ENCODE measurements at regions not wholly inside any gene's neighbourhood (a gene's known extent, or its start where the extent isn't known, plus 50 kb on each side); places are given as distances from the start of the nearest gene placed in this dataset.

DNA sequence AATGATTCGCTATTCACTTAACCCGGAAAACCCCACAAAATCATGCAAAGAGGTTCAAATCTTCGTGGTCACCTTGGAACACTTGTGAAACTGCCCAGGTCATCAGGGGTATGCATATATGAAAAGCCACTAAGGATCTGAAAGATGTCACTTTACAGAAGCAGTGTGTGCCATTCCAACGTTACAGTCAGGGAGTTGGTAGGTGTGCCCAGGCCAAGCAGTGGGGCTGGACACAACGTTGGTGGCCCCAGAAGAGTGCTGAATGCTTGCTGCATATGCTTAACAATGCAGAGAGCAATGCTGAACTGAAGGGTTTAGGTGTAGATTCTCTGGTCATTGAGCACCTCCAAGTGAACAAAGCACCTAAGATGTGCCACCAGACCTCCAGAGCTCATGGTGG is 51.1 kb upstream of the EIF5 start:
- ATAC-seq (no peak), DNase-seq (no peak)
- Histone ChIP-seq H3K4me3 (no peak overlapping the region), H3K27me3 (peaks cover 0 to 92% (median 56%) of the 10 kb centered on the region in 7 donors), H3K4me1 (peaks cover 0 to 19% (median 10%) of the 10 kb centered on the region in 9 donors), H3K27ac (no peak overlapping the region), H3K36me3 (no peaks in the 10 kb centered on the region), H3K9me3 (no peaks in the 10 kb centered on the region)
- TF ChIP-seq, protein P1, sequence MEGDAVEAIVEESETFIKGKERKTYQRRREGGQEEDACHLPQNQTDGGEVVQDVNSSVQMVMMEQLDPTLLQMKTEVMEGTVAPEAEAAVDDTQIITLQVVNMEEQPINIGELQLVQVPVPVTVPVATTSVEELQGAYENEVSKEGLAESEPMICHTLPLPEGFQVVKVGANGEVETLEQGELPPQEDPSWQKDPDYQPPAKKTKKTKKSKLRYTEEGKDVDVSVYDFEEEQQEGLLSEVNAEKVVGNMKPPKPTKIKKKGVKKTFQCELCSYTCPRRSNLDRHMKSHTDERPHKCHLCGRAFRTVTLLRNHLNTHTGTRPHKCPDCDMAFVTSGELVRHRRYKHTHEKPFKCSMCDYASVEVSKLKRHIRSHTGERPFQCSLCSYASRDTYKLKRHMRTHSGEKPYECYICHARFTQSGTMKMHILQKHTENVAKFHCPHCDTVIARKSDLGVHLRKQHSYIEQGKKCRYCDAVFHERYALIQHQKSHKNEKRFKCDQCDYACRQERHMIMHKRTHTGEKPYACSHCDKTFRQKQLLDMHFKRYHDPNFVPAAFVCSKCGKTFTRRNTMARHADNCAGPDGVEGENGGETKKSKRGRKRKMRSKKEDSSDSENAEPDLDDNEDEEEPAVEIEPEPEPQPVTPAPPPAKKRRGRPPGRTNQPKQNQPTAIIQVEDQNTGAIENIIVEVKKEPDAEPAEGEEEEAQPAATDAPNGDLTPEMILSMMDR (IDR thresholded peaks at IDR 0.05), result no peak
- intact Hi-C loops (cut with DNase I), result loop anchor here in 3 of 10 donors (10.0 kb wide), 2 partner anchors 88 to 588 kb away; no protein-coding TSS in a partner anchor
- WGBS, 2 donors, result 82 to 83% methylated on average over 5 of the region's 5 CpGs

DNA sequence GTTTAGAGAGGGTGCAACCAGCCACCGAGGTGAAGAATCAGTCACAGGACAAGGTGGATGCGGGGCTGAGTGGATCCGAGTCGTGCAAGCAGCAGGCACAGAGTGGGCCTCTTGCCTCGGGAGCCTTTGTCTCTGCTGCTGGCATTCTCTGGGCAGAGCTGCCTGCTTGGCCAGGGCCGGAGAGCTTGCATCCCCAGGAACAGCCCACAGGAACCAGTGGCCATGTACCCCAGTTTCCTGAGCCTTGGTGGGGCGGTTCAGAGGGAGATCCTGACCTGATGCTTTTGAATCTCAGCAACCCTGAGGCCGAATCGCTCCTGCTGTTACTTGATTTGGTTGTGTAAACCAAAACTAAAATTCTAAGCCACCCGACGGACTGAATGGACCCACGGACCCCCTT is 50.1 kb upstream of the EIF5 start:
- TF ChIP-seq, protein P1 (IDR thresholded peaks at IDR 0.05), result no peak
- ATAC-seq, result no peak
- 75 to 79% methylated on average over 12 of the region's 12 CpGs for WGBS, 2 donors
- Histone ChIP-seq H3K4me3 (no peak overlapping the region), H3K9me3 (no peaks in the 10 kb centered on the region), H3K27ac (no peak overlapping the region), H3K36me3 (no peaks in the 10 kb centered on the region), H3K27me3 (peaks cover 0 to 82% (median 46%) of the 10 kb centered on the region in 7 donors), H3K4me1 (peaks cover 0 to 12% (median 4%) of the 10 kb centered on the region in 9 donors)
- intact Hi-C loops (cut with DNase I), result loop anchor here in 3 of 10 donors (10.0 kb wide), 2 partner anchors 89 to 589 kb away; no protein-coding TSS in a partner anchor
- DNase-seq, result no peak

Measured in heart right ventricle (tissue), 16 donors.